ENCODE measurements at regions not wholly inside any gene's neighbourhood (a gene's known extent, or its start where the extent isn't known, plus 50 kb on each side); places are given as distances from the start of the nearest gene placed in this dataset.

GRCh38 chr9:99341686-99342085, 119.6 kb downstream of the SEC61B start:
- no peak for TF ChIP-seq POLR2A (IDR thresholded peaks at IDR 0.05)
- TF ChIP-seq CTCF (IDR thresholded peaks at IDR 0.05): no peak
- no peak for TF ChIP-seq EP300 (IDR thresholded peaks at IDR 0.05)
